ENCODE measurements at regions not wholly inside any gene's neighbourhood (a gene's known extent, or its start where the extent isn't known, plus 50 kb on each side); places are given as distances from the start of the nearest gene placed in this dataset.

- no peak for DNase-seq (ENCODE audit: low read depth in 1 of 2, low spot score in 1 of 2)
These were observed 85.3 kb upstream of the TP53I11 start for GRCh38 chr11:45036010-45036409.

- DNase-seq (ENCODE audit: low read depth in 1 of 2, low spot score in 1 of 2): no peak
These were observed 86.0 kb upstream of the TP53I11 start for GRCh38 chr11:45036733-45037132.

- no peak for DNase-seq (ENCODE audit: low read depth in 1 of 2, low spot score in 1 of 2)
These were observed 86.8 kb upstream of the TP53I11 start for GRCh38 chr11:45037434-45038005.

- no peak for DNase-seq (ENCODE audit: low read depth in 1 of 2, low spot score in 1 of 2)
These were observed 88.2 kb upstream of the TP53I11 start for GRCh38 chr11:45038923-45039322.

- DNase-seq (ENCODE audit: low read depth in 1 of 2, low spot score in 1 of 2): no peak
These were observed 90.9 kb upstream of the TP53I11 start for GRCh38 chr11:45041596-45041995.

GRCh38 chr11:45042560-45042959 lies 91.9 kb upstream of the TP53I11 start:
- DNase-seq (ENCODE audit: low read depth in 1 of 2, low spot score in 1 of 2): no peak

- DNase-seq (ENCODE audit: low read depth in 1 of 2, low spot score in 1 of 2): no peak
These were observed 93.2 kb upstream of the TP53I11 start for GRCh38 chr11:45043755-45044475.

- DNase-seq (ENCODE audit: low read depth in 1 of 2, low spot score in 1 of 2): no peak
These were observed 95.2 kb upstream of the TP53I11 start for GRCh38 chr11:45045683-45046471.

- no peak for DNase-seq (ENCODE audit: low read depth in 1 of 2, low spot score in 1 of 2)
These were observed 97.7 kb upstream of the TP53I11 start for GRCh38 chr11:45048313-45048841.

GRCh38 chr11:45048870-45049691 lies 97.4 kb upstream of the PRDM11 start:
- no peak for DNase-seq (ENCODE audit: low read depth in 1 of 2, low spot score in 1 of 2)

GRCh38 chr11:45050111-45050510 lies 96.3 kb upstream of the PRDM11 start:
- no peak for DNase-seq (ENCODE audit: low read depth in 1 of 2, low spot score in 1 of 2)

- no peak for DNase-seq (ENCODE audit: low read depth in 1 of 2, low spot score in 1 of 2)
These were observed 94.8 kb upstream of the PRDM11 start for GRCh38 chr11:45051621-45052020.

GRCh38 chr11:45052361-45052760 lies 94.1 kb upstream of the PRDM11 start:
- DNase-seq (ENCODE audit: low read depth in 1 of 2, low spot score in 1 of 2): no peak

GRCh38 chr11:45053736-45054446 lies 92.5 kb upstream of the PRDM11 start:
- no peak for DNase-seq (ENCODE audit: low read depth in 1 of 2, low spot score in 1 of 2)

GRCh38 chr11:45054956-45055355 lies 91.5 kb upstream of the PRDM11 start:
- no peak for DNase-seq (ENCODE audit: low read depth in 1 of 2, low spot score in 1 of 2)

- DNase-seq (ENCODE audit: low read depth in 1 of 2, low spot score in 1 of 2): no peak
These were observed 89.9 kb upstream of the PRDM11 start for GRCh38 chr11:45056529-45056928.

- DNase-seq (ENCODE audit: low read depth in 1 of 2, low spot score in 1 of 2): no peak
These were observed 88.3 kb upstream of the PRDM11 start for GRCh38 chr11:45057938-45058646.

GRCh38 chr11:45058647-45058950 lies 87.8 kb upstream of the PRDM11 start:
- DNase-seq (ENCODE audit: low read depth in 1 of 2, low spot score in 1 of 2): no peak

GRCh38 chr11:45060707-45061106 lies 85.7 kb upstream of the PRDM11 start:
- DNase-seq (ENCODE audit: low read depth in 1 of 2, low spot score in 1 of 2): no peak

GRCh38 chr11:45061641-45062040 lies 84.8 kb upstream of the PRDM11 start:
- DNase-seq (ENCODE audit: low read depth in 1 of 2, low spot score in 1 of 2): no peak

Data from activated T-helper 1 cell treated with anti-CD3 and anti-CD28 coated beads, Interleukin-2, amount 50 U/mL, for 16 hours (primary cell).